BLaER1 (cell line): ENCODE measurements at regions not wholly inside any gene's neighbourhood (a gene's known extent, or its start where the extent isn't known, plus 50 kb on each side); places are given as distances from the start of the nearest gene placed in this dataset.

Experiments used
- H3K27ac ChIP-seq: shearing (Covaris generic); formaldehyde crosslinking; 2 replicates; pipeline ENCODE4 v1.8.1; 2022
- H3K27me3 ChIP-seq: shearing (Covaris generic); formaldehyde crosslinking; 2 replicates; pipeline ENCODE4 v1.8.1; 2022
- H3K36me3 ChIP-seq: shearing (Covaris generic); formaldehyde crosslinking; 2 replicates; pipeline ENCODE4 v1.8.1; 2022
- H3K4me1 ChIP-seq: shearing (Covaris generic); formaldehyde crosslinking; 2 replicates; pipeline ENCODE4 v1.8.1; 2022
- H3K4me2 ChIP-seq: shearing (Covaris generic); formaldehyde crosslinking; 2 replicates; pipeline ENCODE4 v1.8.1; 2022
- H3K4me3 ChIP-seq: shearing (Covaris generic); formaldehyde crosslinking; 2 replicates; pipeline ENCODE4 v1.8.1; 2022
- H3K9ac ChIP-seq: shearing (Covaris generic); formaldehyde crosslinking; 2 replicates; pipeline ENCODE4 v1.8.1; 2022
- H3K9me3 ChIP-seq: shearing (Covaris generic); formaldehyde crosslinking; 2 replicates; pipeline ENCODE4 v1.8.1; 2022
- H4K20me1 ChIP-seq: shearing (Covaris generic); formaldehyde crosslinking; 2 replicates; pipeline ENCODE4 v1.8.1; 2022
- Cebpa-rat ChIP-seq: shearing (Covaris generic); IDR thresholded peaks from 2 replicates; pipeline ENCODE4 v1.8.1; 2022

- Histone ChIP-seq H3K9ac (no peak overlapping the region), H3K4me2 (no peak overlapping the region), H3K27ac (no peak overlapping the region)
Measured at GRCh38 chr3:159229116-159229680, 427.3 kb downstream of the MFSD1 start.

GRCh38 chr3:159232966-159233365 lies 431.1 kb downstream of the MFSD1 start:
- no peaks in the 10 kb centered on the region for H4K20me1 ChIP-seq
- no peaks in the 10 kb centered on the region for H3K36me3 ChIP-seq
- H3K4me2 ChIP-seq = no peak overlapping the region
- no peak overlapping the region for H3K27ac ChIP-seq
- no peak for TF ChIP-seq Cebpa-rat
- no peak overlapping the region for H3K9ac ChIP-seq
- H3K4me3 ChIP-seq = no peak overlapping the region
- no peaks in the 10 kb centered on the region for H3K9me3 ChIP-seq
- H3K27me3 ChIP-seq = no peaks in the 10 kb centered on the region
- peaks cover 5% of the 10 kb centered on the region; the same call in 1 of the 2 replicates for H3K4me1 ChIP-seq

More at GRCh38 chr3:159229116-159229680, 427.3 kb downstream of the MFSD1 start:
- Histone ChIP-seq H3K36me3 (no peaks in the 10 kb centered on the region), H3K4me3 (no peak overlapping the region), H3K9me3 (no peaks in the 10 kb centered on the region), H3K4me1 (peaks cover 5% of the 10 kb centered on the region; the same call in 1 of the 2 replicates), H4K20me1 (no peaks in the 10 kb centered on the region), H3K27me3 (no peaks in the 10 kb centered on the region)
- TF ChIP-seq Cebpa-rat = no peak

GRCh38 chr3:159233734-159234133 lies 431.9 kb downstream of the MFSD1 start:
- Histone ChIP-seq H3K27ac (no peak overlapping the region), H3K4me3 (no peak overlapping the region), H3K9me3 (no peaks in the 10 kb centered on the region), H3K4me1 (peaks cover 5% of the 10 kb centered on the region; the same call in 1 of the 2 replicates), H4K20me1 (no peaks in the 10 kb centered on the region), H3K27me3 (no peaks in the 10 kb centered on the region), H3K9ac (no peak overlapping the region), H3K36me3 (no peaks in the 10 kb centered on the region), H3K4me2 (no peak overlapping the region)
- no peak for TF ChIP-seq Cebpa-rat

DNA sequence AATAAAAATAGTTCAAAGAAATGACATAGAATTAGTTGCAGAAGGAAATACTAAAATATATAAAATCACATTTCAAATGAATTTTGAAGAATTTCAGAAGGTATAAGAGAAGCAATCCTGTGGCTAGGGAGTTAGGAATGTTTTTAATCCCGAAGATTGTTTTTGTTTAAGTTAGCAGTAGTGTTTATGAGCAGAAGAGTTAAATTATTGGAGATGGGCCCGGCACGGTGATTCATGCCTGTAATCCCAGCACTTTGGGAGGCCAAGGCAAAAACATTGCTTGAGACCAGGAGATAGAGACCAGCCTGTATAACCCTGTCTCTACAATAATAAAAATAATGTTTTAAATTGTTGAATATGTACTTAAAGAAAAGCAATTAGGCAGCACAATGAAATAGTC lies 432.5 kb downstream of the MFSD1 start:
- Histone ChIP-seq H3K4me3 (no peak overlapping the region), H3K36me3 (no peaks in the 10 kb centered on the region), H3K27me3 (no peaks in the 10 kb centered on the region), H3K4me1 (peaks cover 1% of the 10 kb centered on the region; the same call in 1 of the 2 replicates), H3K9ac (no peak overlapping the region), H3K27ac (no peak overlapping the region), H4K20me1 (no peaks in the 10 kb centered on the region), H3K4me2 (no peak overlapping the region), H3K9me3 (no peaks in the 10 kb centered on the region)
- TF ChIP-seq Cebpa-rat = no peak

GRCh38 chr3:159236321-159236720 lies 434.5 kb downstream of the MFSD1 start:
- Histone ChIP-seq H3K4me2 (no peak overlapping the region), H3K4me3 (no peak overlapping the region)
- no peak for TF ChIP-seq Cebpa-rat

DNA sequence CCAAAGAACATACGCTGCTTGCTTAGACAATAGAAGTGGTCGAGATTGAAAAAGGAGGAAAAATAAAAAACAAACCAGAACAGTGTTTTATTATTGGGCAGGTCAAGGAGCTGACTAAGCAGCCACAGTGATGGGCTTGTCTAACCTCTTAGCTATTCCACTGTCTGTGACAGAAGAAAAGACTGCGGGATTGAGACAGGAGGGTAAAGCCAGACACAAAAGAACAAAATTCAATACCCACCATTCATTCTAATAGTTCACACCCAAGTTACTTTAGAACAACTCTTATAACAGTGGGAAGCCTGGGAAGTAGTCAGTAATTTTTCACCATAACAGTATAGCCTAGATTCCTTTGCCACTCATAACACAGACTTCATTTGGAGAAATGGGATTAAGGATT lies 435.4 kb downstream of the MFSD1 start:
- Histone ChIP-seq H4K20me1 (no peaks in the 10 kb centered on the region), H3K36me3 (no peaks in the 10 kb centered on the region), H3K4me3 (no peak overlapping the region), H3K27ac (no peak overlapping the region), H3K4me2 (no peak overlapping the region), H3K9ac (no peak overlapping the region), H3K4me1 (no peaks in the 10 kb centered on the region), H3K9me3 (no peaks in the 10 kb centered on the region), H3K27me3 (no peaks in the 10 kb centered on the region)
- no peak for TF ChIP-seq Cebpa-rat

More at GRCh38 chr3:159236321-159236720, 434.5 kb downstream of the MFSD1 start:
- Histone ChIP-seq H3K9ac (no peak overlapping the region), H3K27me3 (no peaks in the 10 kb centered on the region), H3K27ac (no peak overlapping the region), H4K20me1 (no peaks in the 10 kb centered on the region), H3K36me3 (no peaks in the 10 kb centered on the region), H3K9me3 (no peaks in the 10 kb centered on the region), H3K4me1 (no peaks in the 10 kb centered on the region)

DNA sequence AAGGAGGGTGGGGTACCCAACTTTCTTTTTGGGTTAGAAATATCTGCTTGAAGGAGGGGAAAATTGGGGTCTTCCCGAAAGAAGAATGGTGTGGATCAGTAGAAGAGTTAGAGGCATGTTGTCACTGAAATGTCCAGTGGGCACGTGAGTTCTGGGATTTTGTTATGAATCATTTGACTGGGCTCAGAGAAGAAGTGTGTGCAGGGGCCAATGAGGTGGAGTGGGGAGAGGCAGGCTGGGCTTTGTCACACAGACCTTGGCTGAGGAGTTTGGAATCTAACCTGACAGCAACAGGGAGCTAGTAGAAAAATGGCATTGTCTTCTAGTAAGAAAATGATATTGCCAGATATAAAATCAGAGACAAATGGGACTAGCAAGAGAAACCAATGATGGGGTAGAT lies 436.8 kb downstream of the MFSD1 start:
- H3K4me2 ChIP-seq = no peak overlapping the region
- no peaks in the 10 kb centered on the region for H4K20me1 ChIP-seq
- H3K9me3 ChIP-seq = no peaks in the 10 kb centered on the region
- no peaks in the 10 kb centered on the region for H3K27me3 ChIP-seq
- no peak for TF ChIP-seq Cebpa-rat
- H3K4me3 ChIP-seq = no peak overlapping the region
- H3K4me1 ChIP-seq = no peaks in the 10 kb centered on the region
- H3K36me3 ChIP-seq = no peaks in the 10 kb centered on the region
- no peak overlapping the region for H3K27ac ChIP-seq
- H3K9ac ChIP-seq = no peak overlapping the region

DNA sequence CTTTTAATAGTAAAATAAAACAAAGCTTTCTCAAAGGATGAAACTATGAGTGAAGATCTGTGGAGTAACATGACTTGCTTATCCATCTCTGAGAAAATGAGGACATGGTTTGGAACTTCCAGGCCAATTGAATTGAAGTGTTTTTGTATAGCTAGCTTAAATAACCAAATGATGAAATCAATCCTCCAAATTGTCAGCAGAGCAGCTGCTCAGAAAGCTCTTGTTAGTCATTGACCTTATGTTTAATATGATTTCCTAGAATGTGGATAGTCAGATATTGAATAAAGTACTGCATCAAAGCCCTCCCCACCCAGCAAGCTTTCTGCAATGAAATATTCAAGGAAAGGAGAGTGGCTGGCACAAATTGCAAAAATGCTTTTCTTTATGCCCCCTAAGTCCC lies 437.2 kb downstream of the MFSD1 start:
- H3K4me3 ChIP-seq = no peak overlapping the region
- H3K36me3 ChIP-seq = no peaks in the 10 kb centered on the region
- H3K27ac ChIP-seq = no peak overlapping the region
- no peak overlapping the region for H3K9ac ChIP-seq
- H3K27me3 ChIP-seq = no peaks in the 10 kb centered on the region
- H4K20me1 ChIP-seq = no peaks in the 10 kb centered on the region
- no peaks in the 10 kb centered on the region for H3K4me1 ChIP-seq
- H3K4me2 ChIP-seq = no peak overlapping the region
- no peak for TF ChIP-seq Cebpa-rat
- no peaks in the 10 kb centered on the region for H3K9me3 ChIP-seq

DNA sequence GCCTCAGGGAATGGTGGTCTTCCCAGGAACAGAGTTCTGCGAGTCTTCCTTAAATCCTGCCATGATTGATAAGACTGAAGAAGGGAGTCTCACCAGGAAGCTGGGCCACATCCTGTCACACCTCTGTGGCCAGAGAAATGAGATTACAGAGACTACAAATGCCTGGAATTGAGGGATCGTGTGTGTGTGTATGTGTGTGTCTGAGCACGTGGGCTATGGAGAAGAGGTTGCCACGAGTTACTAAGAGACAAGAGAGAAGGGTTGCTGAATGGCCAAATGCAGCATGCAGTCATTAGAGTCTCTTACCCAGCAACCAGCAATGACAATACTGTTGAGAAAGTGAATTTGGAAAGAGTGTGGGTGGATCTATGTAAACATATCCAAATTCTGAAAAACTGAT lies 443.1 kb downstream of the MFSD1 start:
- no peak overlapping the region for H3K9ac ChIP-seq
- H3K27me3 ChIP-seq = no peaks in the 10 kb centered on the region
- H3K4me1 ChIP-seq = no peaks in the 10 kb centered on the region
- H3K4me3 ChIP-seq = no peak overlapping the region
- H3K27ac ChIP-seq = no peak overlapping the region
- no peak for TF ChIP-seq Cebpa-rat
- H4K20me1 ChIP-seq = no peaks in the 10 kb centered on the region
- no peaks in the 10 kb centered on the region for H3K9me3 ChIP-seq
- no peaks in the 10 kb centered on the region for H3K36me3 ChIP-seq
- no peak overlapping the region for H3K4me2 ChIP-seq

GRCh38 chr3:159245871-159246270 lies 444.0 kb downstream of the MFSD1 start:
- H3K36me3 ChIP-seq = no peaks in the 10 kb centered on the region
- no peak for TF ChIP-seq Cebpa-rat
- H3K9ac ChIP-seq = no peak overlapping the region
- H3K27me3 ChIP-seq = no peaks in the 10 kb centered on the region
- H3K4me1 ChIP-seq = no peaks in the 10 kb centered on the region
- no peaks in the 10 kb centered on the region for H4K20me1 ChIP-seq
- H3K4me3 ChIP-seq = no peak overlapping the region
- H3K27ac ChIP-seq = no peak overlapping the region
- no peaks in the 10 kb centered on the region for H3K9me3 ChIP-seq
- no peak overlapping the region for H3K4me2 ChIP-seq

- H3K36me3 ChIP-seq = no peaks in the 10 kb centered on the region
- H3K9ac ChIP-seq = no peak overlapping the region
- no peak overlapping the region for H3K4me2 ChIP-seq
- no peaks in the 10 kb centered on the region for H3K9me3 ChIP-seq
- H3K4me1 ChIP-seq = no peaks in the 10 kb centered on the region
- no peak overlapping the region for H3K4me3 ChIP-seq
- H3K27me3 ChIP-seq = no peaks in the 10 kb centered on the region
- H4K20me1 ChIP-seq = no peaks in the 10 kb centered on the region
- H3K27ac ChIP-seq = no peak overlapping the region
- no peak for TF ChIP-seq Cebpa-rat
Measured at GRCh38 chr3:159246385-159246784, 444.5 kb downstream of the MFSD1 start.
